K562 (cell line): ENCODE measurements at regions not wholly inside any gene's neighbourhood (a gene's known extent, or its start where the extent isn't known, plus 50 kb on each side); places are given as distances from the start of the nearest gene placed in this dataset.

Experiments
- BCL6 ChIP-seq: fragments of 250-450 bp; sonication (Bioruptor Pico); IDR thresholded peaks from 2 replicates; pipeline ENCODE4 v1.4.0; 2020
- CBFA2T3 ChIP-seq: fragments of 450-650 bp; IDR thresholded peaks from 2 replicates; pipeline ENCODE4 v1.6.1; 2017
- CREB1 ChIP-seq, 2 experiments: sonication (generic) in 1 of 2; formaldehyde crosslinking in 1 of 2; IDR thresholded peaks; 2 replicates each; pipeline versions ENCODE4 v1.6.1 to v1.8.0; 2012 to 2022; ENCODE audit warnings: inconsistent platforms in 1 of 2, mild to moderate bottlenecking in 1 of 2, missing genetic modification reagents in 1 of 2, moderate library complexity in 1 of 2
- CXXC5 ChIP-seq: fragments of 250-450 bp; sonication (Bioruptor Pico); IDR thresholded peaks from 2 replicates; pipeline ENCODE4 v1.8.0; 2022; ENCODE audit warnings: inconsistent platforms, mild to moderate bottlenecking, moderate library complexity
- FOXM1 ChIP-seq, 2 experiments: fragments of 450-650 bp in 1 of 2; sonication (generic) in 1 of 2; formaldehyde crosslinking in 1 of 2; IDR thresholded peaks; 2 replicates each; pipeline versions ENCODE4 v1.6.1 to v1.9.0; 2017 to 2022; ENCODE audit warnings: low read depth in 2 of 2, mild to moderate bottlenecking in 2 of 2, missing genetic modification reagents in 1 of 2, moderate library complexity in 1 of 2
- GABPB1 ChIP-seq: sonication (generic); formaldehyde crosslinking; IDR thresholded peaks from 2 replicates; pipeline ENCODE4 v1.8.0; 2022; ENCODE audit warnings: mild to moderate bottlenecking, missing genetic modification reagents
- REST ChIP-seq, 2 experiments: fragments of 450-650 bp; formaldehyde crosslinking in 1 of 2; IDR thresholded peaks; 2 replicates each; pipeline versions ENCODE4 v1.4.0 to v1.6.1; 2014 to 2020; ENCODE audit warnings: mild to moderate bottlenecking in 2 of 2, borderline replicate concordance in 1 of 2, low read depth in 1 of 2
- RNF219 ChIP-seq: fragments of 250-450 bp; sonication (Bioruptor Pico); IDR thresholded peaks from 2 replicates; pipeline ENCODE4 v1.5.0; 2022; ENCODE audit warnings: mild to moderate bottlenecking
- TBP ChIP-seq: optimal IDR thresholded peaks from 2 replicates; pipeline ENCODE3; 2011; ENCODE audit warnings: low read depth, low read length, improper control_type of control experiment
- ZBTB17 ChIP-seq: fragments of 450-650 bp; formaldehyde crosslinking; IDR thresholded peaks from 2 replicates; pipeline ENCODE4 v1.4.0; 2020; ENCODE audit warnings: mild to moderate bottlenecking
- ZBTB7A ChIP-seq: IDR thresholded peaks from 2 replicates; pipeline ENCODE4 v1.6.1; 2011; ENCODE audit warnings: low read depth, mild to moderate bottlenecking, low read length, moderate library complexity, borderline replicate concordance; ENCODE audit not compliant: control insufficient read depth
- ZBTB9 ChIP-seq: fragments of 450-650 bp; formaldehyde crosslinking; IDR thresholded peaks from 2 replicates; pipeline ENCODE4 v1.4.0; 2020; ENCODE audit warnings: mild to moderate bottlenecking, moderate library complexity
- ZNF184 ChIP-seq: sonication (generic); formaldehyde crosslinking; IDR thresholded peaks from 2 replicates; pipeline ENCODE4 v1.5.0; 2020; ENCODE audit warnings: missing genetic modification reagents

- TF ChIP-seq TBP = peak; percentile 40
- peak; percentile 48; the same call in 1 of the 2 replicates for TF ChIP-seq ZBTB7A
- peak; percentile 25; the same call in 1 of the 2 replicates for TF ChIP-seq REST (IDR thresholded peaks at IDR 0.05; ENCODE audit: borderline replicate concordance)
- TF ChIP-seq REST (CRISPR knock-in tag; IDR thresholded peaks at IDR 0.05; ENCODE audit: low read depth) = no peak
- 0 out of 2 replicates have a peak, but pooled peaks have one; percentile 39 for TF ChIP-seq ZBTB9 (CRISPR knock-in tag)
- no peak for TF ChIP-seq FOXM1 (IDR thresholded peaks at IDR 0.05; ENCODE audit: low read depth)
- no peak for TF ChIP-seq FOXM1 (CRISPR knock-in tag; IDR thresholded peaks at IDR 0.05; ENCODE audit: low read depth)
- peak; percentile 77 for TF ChIP-seq CXXC5
- TF ChIP-seq BCL6 = no peak
- TF ChIP-seq GABPB1 (CRISPR knock-in tag) = no peak; the same call in 1 of the 2 replicates
- TF ChIP-seq ZBTB17 (CRISPR knock-in tag) = peak; percentile 62; the same call in 1 of the 2 replicates
- TF ChIP-seq RNF219 (CRISPR knock-in tag) = no peak
- peak; percentile 89 for TF ChIP-seq CREB1 (IDR thresholded peaks at IDR 0.05)
- peak; percentile 78 for TF ChIP-seq CREB1 (CRISPR knock-in tag; IDR thresholded peaks at IDR 0.05)
- no peak for TF ChIP-seq ZNF184
- peak; percentile 70 for TF ChIP-seq CBFA2T3
These were observed 222.5 kb upstream of the GSE1 start (continued) for GRCh38 chr16:85390511-85391174.
